GM12874 (cell line): ENCODE measurements at regions not wholly inside any gene's neighbourhood (a gene's known extent, or its start where the extent isn't known, plus 50 kb on each side); places are given as distances from the start of the nearest gene placed in this dataset.

Experiments
- CTCF ChIP-seq: IDR thresholded peaks from 2 replicates; pipeline ENCODE4 v1.5.1; 2011; ENCODE audit warnings: low read depth, mild to moderate bottlenecking, control low read depth, low read length, moderate library complexity; ENCODE audit not compliant: insufficient read depth

GRCh38 chr2:228642861-228643260 lies 461.4 kb upstream of the SPHKAP start:
- TF ChIP-seq CTCF, result no peak

- no peak for TF ChIP-seq CTCF
Observed at GRCh38 chr2:228630786-228631185, 449.3 kb upstream of the SPHKAP start.

GRCh38 chr2:228629251-228629650 lies 447.8 kb upstream of the SPHKAP start:
- TF ChIP-seq CTCF, result no peak

GRCh38 chr2:228628682-228629081 lies 447.2 kb upstream of the SPHKAP start:
- TF ChIP-seq CTCF, result no peak

- TF ChIP-seq CTCF, result no peak
Observed at GRCh38 chr2:228627510-228627909, 446.0 kb upstream of the SPHKAP start.

GRCh38 chr2:228625481-228625880 lies 444.0 kb upstream of the SPHKAP start:
- no peak for TF ChIP-seq CTCF

- TF ChIP-seq CTCF, result no peak
Observed at GRCh38 chr2:228624733-228625132, 443.2 kb upstream of the SPHKAP start.

GRCh38 chr2:228615496-228615895 lies 434.0 kb upstream of the SPHKAP start:
- no peak for TF ChIP-seq CTCF
